ENCODE measurements at regions not wholly inside any gene's neighbourhood (a gene's known extent, or its start where the extent isn't known, plus 50 kb on each side); places are given as distances from the start of the nearest gene placed in this dataset.

GRCh38 chr6:163985040-163985439, 570.5 kb downstream of the QKI start:
- DNase-seq (ENCODE audit: low read depth): no peak

GRCh38 chr6:163984124-163984936, 569.8 kb downstream of the QKI start:
- DNase-seq (ENCODE audit: low read depth): no peak

- no peak for DNase-seq (ENCODE audit: low read depth)
These were observed 569.2 kb downstream of the QKI start for GRCh38 chr6:163983679-163984078.

- DNase-seq (ENCODE audit: low read depth): no peak
These were observed 559.8 kb downstream of the QKI start for GRCh38 chr6:163974322-163974721.

- no peak for DNase-seq (ENCODE audit: low read depth)
These were observed 557.6 kb downstream of the QKI start for GRCh38 chr6:163971841-163972838.

- no peak for DNase-seq (ENCODE audit: low read depth)
These were observed 556.5 kb downstream of the QKI start for GRCh38 chr6:163970846-163971564.

- no peak for DNase-seq (ENCODE audit: low read depth)
These were observed 551.2 kb downstream of the QKI start for GRCh38 chr6:163965426-163966348.

- no peak for DNase-seq (ENCODE audit: low read depth)
These were observed 550.3 kb downstream of the QKI start for GRCh38 chr6:163964789-163965188.

- no peak for DNase-seq (ENCODE audit: low read depth)
These were observed 548.9 kb downstream of the QKI start for GRCh38 chr6:163963205-163964120.

- DNase-seq (ENCODE audit: low read depth): no peak
These were observed 548.2 kb downstream of the QKI start for GRCh38 chr6:163962627-163963117.

- DNase-seq (ENCODE audit: low read depth): no peak
These were observed 545.6 kb downstream of the QKI start for GRCh38 chr6:163960128-163960527.

- DNase-seq (ENCODE audit: low read depth): no peak
These were observed 544.1 kb downstream of the QKI start for GRCh38 chr6:163958646-163959045.

GRCh38 chr6:163956571-163957407, 542.3 kb downstream of the QKI start:
- peak; percentile 12 for DNase-seq (ENCODE audit: low read depth)

- DNase-seq (ENCODE audit: low read depth): no peak
These were observed 541.2 kb downstream of the QKI start for GRCh38 chr6:163955756-163956155.

- no peak for DNase-seq (ENCODE audit: low read depth)
These were observed 540.6 kb downstream of the QKI start for GRCh38 chr6:163955096-163955495.

GRCh38 chr6:163954088-163954775, 539.7 kb downstream of the QKI start:
- no peak for DNase-seq (ENCODE audit: low read depth)

- no peak for DNase-seq (ENCODE audit: low read depth)
These were observed 537.5 kb downstream of the QKI start for GRCh38 chr6:163952005-163952404.

- DNase-seq (ENCODE audit: low read depth): no peak
These were observed 536.8 kb downstream of the QKI start for GRCh38 chr6:163951326-163951725.

Measured in activated T-helper 9 cell treated with anti-CD3 and anti-CD28 coated beads, Interleukin-2, amount 50 U/mL, for 16 hours (primary cell).